HepG2 (cell line): ENCODE measurements at regions not wholly inside any gene's neighbourhood (a gene's known extent, or its start where the extent isn't known, plus 50 kb on each side); places are given as distances from the start of the nearest gene placed in this dataset.

ENCODE experiments used
- AGO1 ChIP-seq: fragments of 200-400 bp; formaldehyde crosslinking; IDR thresholded peaks from 2 replicates; pipeline ENCODE4 v1.6.1; 2017; ENCODE audit warnings: mild to moderate bottlenecking, low read depth, low read length, moderate library complexity; ENCODE audit not compliant: poor library complexity, severe bottlenecking
- ATRX ChIP-seq: sonication (generic); formaldehyde crosslinking; IDR thresholded peaks from 2 replicates; pipeline ENCODE4 v1.4.0; 2020; ENCODE audit warnings: missing genetic modification reagents, borderline replicate concordance
- CREB1 ChIP-seq, 2 experiments: fragments of 450-650 bp in 1 of 2; IDR thresholded peaks; 2 replicates each; pipeline ENCODE4 v1.6.1; 2016 to 2017; ENCODE audit warnings: control low read depth in 1 of 2, mild to moderate bottlenecking in 1 of 2, missing compliant biosample characterization in 1 of 2, missing genetic modification characterization in 1 of 2
- ELF1 ChIP-seq: sonication (generic); formaldehyde crosslinking; IDR thresholded peaks from 2 replicates; pipeline ENCODE4 v1.4.0; 2020; ENCODE audit warnings: missing genetic modification reagents
- HNRNPK ChIP-seq: fragments of 200-400 bp; formaldehyde crosslinking; IDR thresholded peaks from 2 replicates; pipeline ENCODE4 v1.6.1; 2018; ENCODE audit warnings: low read length, low read depth, moderate library complexity, mild to moderate bottlenecking; ENCODE audit not compliant: poor library complexity, severe bottlenecking
- NCOR1 ChIP-seq: fragments of 200-600 bp; sonication (generic); IDR thresholded peaks from 2 replicates; pipeline ENCODE4 v1.7.0; 2017; ENCODE audit warnings: antibody characterized with exemption, low read length, borderline replicate concordance
- PRMT3 ChIP-seq: sonication (generic); formaldehyde crosslinking; IDR thresholded peaks from 2 replicates; pipeline ENCODE4 v1.8.1; 2022; ENCODE audit warnings: low read depth, mild to moderate bottlenecking, moderate library complexity, missing genetic modification reagents, borderline replicate concordance
- SIX1 ChIP-seq: sonication (generic); formaldehyde crosslinking; IDR thresholded peaks from 2 replicates; pipeline ENCODE4 v1.4.0; 2020; ENCODE audit warnings: missing genetic modification reagents, borderline replicate concordance
- SKI ChIP-seq: fragments of 450-650 bp; IDR thresholded peaks from one replicate; pipeline ENCODE4 v1.6.1; 2018; ENCODE audit warnings: mild to moderate bottlenecking; ENCODE audit not compliant: partially characterized antibody
- ZBTB3 ChIP-seq: sonication (generic); formaldehyde crosslinking; IDR thresholded peaks from 2 replicates; pipeline ENCODE4 v1.4.0; 2020; ENCODE audit warnings: low read depth, mild to moderate bottlenecking, moderate library complexity, missing genetic modification reagents, borderline replicate concordance
- ZNF343 ChIP-seq: sonication (generic); formaldehyde crosslinking; IDR thresholded peaks from 2 replicates; pipeline ENCODE4 v1.4.0; 2020; ENCODE audit warnings: mild to moderate bottlenecking, missing genetic modification reagents
- TF ChIP-seq, protein P1 (sequence below): sonication (generic); formaldehyde crosslinking; IDR thresholded peaks from 2 replicates; pipeline ENCODE4 v1.4.0; 2020; ENCODE audit warnings: missing genetic modification reagents, borderline replicate concordance
- TF ChIP-seq, protein P2 (sequence below): IDR thresholded peaks from 2 replicates; pipeline ENCODE4 v1.6.1; 2016; ENCODE audit warnings: mild to moderate bottlenecking
- TF ChIP-seq, protein P3 (sequence below): sonication (generic); formaldehyde crosslinking; IDR thresholded peaks from 2 replicates; pipeline ENCODE4 v1.4.0; 2020; ENCODE audit warnings: mild to moderate bottlenecking, missing genetic modification reagents
- TF ChIP-seq, protein P4 (sequence below): sonication (generic); formaldehyde crosslinking; IDR thresholded peaks from 2 replicates; pipeline ENCODE4 v1.9.0; 2022; ENCODE audit warnings: missing genetic modification reagents, mild to moderate bottlenecking, borderline replicate concordance
- TF ChIP-seq, protein P5 (sequence below): sonication (generic); formaldehyde crosslinking; conservative IDR thresholded peaks from 2 replicates; pipeline ENCODE4 v1.4.0; 2020; ENCODE audit warnings: mild to moderate bottlenecking, missing genetic modification reagents, moderate library complexity

DNA sequence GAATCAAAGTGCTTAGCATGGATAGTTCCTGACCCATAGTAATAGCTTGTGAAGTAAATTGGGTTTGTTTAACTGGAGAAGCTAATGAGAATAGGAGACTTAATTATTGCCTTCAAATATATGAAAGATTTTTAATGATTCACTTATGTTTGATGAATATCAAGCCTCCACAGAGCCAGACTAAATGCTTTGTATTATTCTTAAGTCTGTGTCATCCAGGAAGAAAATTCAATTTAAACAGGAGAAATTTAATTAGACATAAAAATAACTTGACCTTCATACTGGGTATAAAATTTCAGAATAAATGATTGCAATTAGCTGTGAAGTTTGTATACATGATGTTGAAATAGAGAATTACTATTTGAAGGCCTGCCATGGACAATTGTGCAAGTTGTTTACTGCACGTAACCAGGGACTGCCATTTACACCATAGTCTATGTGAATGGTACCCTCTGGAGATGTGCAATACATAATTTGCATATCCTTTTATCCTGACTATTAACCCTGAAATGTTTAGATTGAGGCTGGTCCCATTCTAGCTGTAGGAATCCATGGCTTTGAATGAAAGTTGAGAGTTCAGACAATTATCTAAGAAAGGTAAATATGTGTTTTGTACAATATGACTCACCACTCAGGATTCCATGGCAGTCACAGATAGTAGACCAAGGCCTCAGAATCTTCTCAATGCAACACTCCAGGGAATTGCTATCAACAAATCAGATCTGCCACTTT, 133.5 kb upstream of the IL12B start (continued):
- no peak for TF ChIP-seq HNRNPK
- TF ChIP-seq CREB1 (IDR thresholded peaks at IDR 0.05): no peak
- peak; percentile 46; the same call in 1 of the 2 replicates for TF ChIP-seq CREB1 (CRISPR knock-in tag; IDR thresholded peaks at IDR 0.05)
- TF ChIP-seq, protein P1, sequence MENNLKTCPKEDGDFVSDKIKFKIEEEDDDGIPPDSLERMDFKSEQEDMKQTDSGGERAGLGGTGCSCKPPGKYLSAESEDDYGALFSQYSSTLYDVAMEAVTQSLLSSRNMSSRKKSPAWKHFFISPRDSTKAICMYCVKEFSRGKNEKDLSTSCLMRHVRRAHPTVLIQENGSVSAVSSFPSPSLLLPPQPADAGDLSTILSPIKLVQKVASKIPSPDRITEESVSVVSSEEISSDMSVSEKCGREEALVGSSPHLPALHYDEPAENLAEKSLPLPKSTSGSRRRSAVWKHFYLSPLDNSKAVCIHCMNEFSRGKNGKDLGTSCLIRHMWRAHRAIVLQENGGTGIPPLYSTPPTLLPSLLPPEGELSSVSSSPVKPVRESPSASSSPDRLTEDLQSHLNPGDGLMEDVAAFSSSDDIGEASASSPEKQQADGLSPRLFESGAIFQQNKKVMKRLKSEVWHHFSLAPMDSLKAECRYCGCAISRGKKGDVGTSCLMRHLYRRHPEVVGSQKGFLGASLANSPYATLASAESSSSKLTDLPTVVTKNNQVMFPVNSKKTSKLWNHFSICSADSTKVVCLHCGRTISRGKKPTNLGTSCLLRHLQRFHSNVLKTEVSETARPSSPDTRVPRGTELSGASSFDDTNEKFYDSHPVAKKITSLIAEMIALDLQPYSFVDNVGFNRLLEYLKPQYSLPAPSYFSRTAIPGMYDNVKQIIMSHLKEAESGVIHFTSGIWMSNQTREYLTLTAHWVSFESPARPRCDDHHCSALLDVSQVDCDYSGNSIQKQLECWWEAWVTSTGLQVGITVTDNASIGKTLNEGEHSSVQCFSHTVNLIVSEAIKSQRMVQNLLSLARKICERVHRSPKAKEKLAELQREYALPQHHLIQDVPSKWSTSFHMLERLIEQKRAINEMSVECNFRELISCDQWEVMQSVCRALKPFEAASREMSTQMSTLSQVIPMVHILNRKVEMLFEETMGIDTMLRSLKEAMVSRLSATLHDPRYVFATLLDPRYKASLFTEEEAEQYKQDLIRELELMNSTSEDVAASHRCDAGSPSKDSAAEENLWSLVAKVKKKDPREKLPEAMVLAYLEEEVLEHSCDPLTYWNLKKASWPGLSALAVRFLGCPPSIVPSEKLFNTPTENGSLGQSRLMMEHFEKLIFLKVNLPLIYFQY (CRISPR knock-in tag): no peak
- TF ChIP-seq AGO1: no peak
- TF ChIP-seq, protein P2, sequence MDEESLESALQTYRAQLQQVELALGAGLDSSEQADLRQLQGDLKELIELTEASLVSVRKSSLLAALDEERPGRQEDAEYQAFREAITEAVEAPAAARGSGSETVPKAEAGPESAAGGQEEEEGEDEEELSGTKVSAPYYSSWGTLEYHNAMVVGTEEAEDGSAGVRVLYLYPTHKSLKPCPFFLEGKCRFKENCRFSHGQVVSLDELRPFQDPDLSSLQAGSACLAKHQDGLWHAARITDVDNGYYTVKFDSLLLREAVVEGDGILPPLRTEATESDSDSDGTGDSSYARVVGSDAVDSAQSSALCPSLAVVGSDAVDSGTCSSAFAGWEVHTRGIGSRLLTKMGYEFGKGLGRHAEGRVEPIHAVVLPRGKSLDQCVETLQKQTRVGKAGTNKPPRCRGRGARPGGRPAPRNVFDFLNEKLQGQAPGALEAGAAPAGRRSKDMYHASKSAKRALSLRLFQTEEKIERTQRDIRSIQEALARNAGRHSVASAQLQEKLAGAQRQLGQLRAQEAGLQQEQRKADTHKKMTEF: peak; percentile 43; the same call in 1 of the 2 replicates
- TF ChIP-seq ELF1 (CRISPR knock-in tag): no peak
- peak; percentile 46 for TF ChIP-seq SKI
- TF ChIP-seq NCOR1: no peak
- TF ChIP-seq, protein P3, sequence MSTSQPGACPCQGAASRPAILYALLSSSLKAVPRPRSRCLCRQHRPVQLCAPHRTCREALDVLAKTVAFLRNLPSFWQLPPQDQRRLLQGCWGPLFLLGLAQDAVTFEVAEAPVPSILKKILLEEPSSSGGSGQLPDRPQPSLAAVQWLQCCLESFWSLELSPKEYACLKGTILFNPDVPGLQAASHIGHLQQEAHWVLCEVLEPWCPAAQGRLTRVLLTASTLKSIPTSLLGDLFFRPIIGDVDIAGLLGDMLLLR (CRISPR knock-in tag): no peak
- no peak for TF ChIP-seq PRMT3 (CRISPR knock-in tag)
- TF ChIP-seq ATRX (CRISPR knock-in tag): no peak
- no peak for TF ChIP-seq ZNF343 (CRISPR knock-in tag)
- TF ChIP-seq, protein P4, sequence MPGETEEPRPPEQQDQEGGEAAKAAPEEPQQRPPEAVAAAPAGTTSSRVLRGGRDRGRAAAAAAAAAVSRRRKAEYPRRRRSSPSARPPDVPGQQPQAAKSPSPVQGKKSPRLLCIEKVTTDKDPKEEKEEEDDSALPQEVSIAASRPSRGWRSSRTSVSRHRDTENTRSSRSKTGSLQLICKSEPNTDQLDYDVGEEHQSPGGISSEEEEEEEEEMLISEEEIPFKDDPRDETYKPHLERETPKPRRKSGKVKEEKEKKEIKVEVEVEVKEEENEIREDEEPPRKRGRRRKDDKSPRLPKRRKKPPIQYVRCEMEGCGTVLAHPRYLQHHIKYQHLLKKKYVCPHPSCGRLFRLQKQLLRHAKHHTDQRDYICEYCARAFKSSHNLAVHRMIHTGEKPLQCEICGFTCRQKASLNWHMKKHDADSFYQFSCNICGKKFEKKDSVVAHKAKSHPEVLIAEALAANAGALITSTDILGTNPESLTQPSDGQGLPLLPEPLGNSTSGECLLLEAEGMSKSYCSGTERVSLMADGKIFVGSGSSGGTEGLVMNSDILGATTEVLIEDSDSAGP (CRISPR knock-in tag): no peak
- TF ChIP-seq, protein P5, sequence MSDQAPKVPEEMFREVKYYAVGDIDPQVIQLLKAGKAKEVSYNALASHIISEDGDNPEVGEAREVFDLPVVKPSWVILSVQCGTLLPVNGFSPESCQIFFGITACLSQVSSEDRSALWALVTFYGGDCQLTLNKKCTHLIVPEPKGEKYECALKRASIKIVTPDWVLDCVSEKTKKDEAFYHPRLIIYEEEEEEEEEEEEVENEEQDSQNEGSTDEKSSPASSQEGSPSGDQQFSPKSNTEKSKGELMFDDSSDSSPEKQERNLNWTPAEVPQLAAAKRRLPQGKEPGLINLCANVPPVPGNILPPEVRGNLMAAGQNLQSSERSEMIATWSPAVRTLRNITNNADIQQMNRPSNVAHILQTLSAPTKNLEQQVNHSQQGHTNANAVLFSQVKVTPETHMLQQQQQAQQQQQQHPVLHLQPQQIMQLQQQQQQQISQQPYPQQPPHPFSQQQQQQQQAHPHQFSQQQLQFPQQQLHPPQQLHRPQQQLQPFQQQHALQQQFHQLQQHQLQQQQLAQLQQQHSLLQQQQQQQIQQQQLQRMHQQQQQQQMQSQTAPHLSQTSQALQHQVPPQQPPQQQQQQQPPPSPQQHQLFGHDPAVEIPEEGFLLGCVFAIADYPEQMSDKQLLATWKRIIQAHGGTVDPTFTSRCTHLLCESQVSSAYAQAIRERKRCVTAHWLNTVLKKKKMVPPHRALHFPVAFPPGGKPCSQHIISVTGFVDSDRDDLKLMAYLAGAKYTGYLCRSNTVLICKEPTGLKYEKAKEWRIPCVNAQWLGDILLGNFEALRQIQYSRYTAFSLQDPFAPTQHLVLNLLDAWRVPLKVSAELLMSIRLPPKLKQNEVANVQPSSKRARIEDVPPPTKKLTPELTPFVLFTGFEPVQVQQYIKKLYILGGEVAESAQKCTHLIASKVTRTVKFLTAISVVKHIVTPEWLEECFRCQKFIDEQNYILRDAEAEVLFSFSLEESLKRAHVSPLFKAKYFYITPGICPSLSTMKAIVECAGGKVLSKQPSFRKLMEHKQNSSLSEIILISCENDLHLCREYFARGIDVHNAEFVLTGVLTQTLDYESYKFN (CRISPR knock-in tag): peak; percentile 60
- no peak for TF ChIP-seq ZBTB3 (CRISPR knock-in tag)
- peak; percentile 30; the same call in 1 of the 2 replicates for TF ChIP-seq SIX1 (CRISPR knock-in tag)
- TF ChIP-seq, all 625 proteins: peak for 67
